Renal cortical epithelial cell (primary cell): ENCODE measurements at regions not wholly inside any gene's neighbourhood (a gene's known extent, or its start where the extent isn't known, plus 50 kb on each side); places are given as distances from the start of the nearest gene placed in this dataset.

Experiments used
- DNase-seq: peaks from one replicate; pipeline ENCODE4 v3.0.0-alpha.2; 2011; ENCODE audit warnings: low read depth

DNA sequence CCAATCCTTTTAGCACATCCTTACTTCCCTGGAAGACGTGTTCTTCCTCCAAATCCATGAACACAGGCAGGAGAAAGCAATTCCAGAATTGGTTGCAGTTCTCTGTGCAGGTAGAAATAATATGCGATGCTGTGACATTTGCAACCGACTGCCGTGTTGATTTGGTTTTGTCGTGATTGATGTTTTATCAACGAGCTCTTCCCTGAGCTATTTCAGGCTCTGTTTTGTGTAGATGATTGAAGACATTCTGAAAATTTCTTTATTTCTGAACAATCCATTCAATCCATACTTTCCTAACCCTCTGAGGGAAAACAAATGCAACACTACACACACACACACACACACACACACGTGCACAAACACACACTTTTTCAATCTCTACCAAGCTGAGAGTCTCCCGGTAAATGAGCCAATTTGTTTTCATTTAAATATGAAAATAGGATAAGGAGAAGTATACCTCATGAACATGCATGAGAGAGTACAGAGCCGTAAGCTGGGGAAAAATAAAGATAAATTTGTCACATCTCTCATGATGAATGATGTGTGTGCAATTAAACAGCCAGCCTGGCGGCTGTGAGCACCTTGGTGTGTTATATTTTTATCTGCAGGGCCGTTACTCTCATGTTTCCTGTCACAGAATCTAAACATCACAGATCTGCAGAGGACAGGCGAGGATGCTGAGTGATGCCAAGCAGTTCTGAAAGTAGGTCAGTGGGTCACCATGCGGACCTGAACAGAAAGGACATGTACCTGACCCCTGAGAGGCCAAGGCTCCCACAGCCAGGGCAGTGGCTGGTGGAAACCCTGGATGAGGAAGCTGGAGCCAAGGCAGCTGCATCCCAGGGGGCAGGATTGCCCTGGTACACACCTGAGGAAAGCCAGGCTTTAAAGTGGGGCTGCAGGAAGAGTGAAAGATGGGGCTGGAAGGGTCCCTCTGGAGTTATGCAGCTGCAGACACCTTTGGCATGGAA, 64.8 kb downstream of the PDCL3 start:
- DNase-seq = no peak

DNA sequence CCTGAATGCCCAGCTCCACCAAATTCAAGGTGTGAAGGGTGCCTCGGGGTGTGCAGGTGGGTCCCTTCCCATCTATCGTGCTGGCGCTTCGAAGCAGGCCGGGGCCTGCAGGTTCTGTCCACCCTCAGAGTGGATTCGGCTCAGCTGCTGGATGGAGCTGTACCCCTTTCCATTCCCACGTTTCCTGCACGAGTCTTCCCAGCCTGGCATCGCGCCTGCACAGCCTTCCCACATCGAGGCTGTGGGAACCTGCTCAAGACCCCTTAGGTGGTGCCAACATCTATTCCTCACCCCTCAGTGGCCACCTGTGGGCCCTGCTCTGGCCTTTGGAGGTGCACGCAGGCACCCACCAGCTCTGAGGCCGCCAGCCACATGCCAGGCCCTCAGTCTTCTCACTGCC, 65.7 kb downstream of the PDCL3 start:
- DNase-seq = no peak

DNA sequence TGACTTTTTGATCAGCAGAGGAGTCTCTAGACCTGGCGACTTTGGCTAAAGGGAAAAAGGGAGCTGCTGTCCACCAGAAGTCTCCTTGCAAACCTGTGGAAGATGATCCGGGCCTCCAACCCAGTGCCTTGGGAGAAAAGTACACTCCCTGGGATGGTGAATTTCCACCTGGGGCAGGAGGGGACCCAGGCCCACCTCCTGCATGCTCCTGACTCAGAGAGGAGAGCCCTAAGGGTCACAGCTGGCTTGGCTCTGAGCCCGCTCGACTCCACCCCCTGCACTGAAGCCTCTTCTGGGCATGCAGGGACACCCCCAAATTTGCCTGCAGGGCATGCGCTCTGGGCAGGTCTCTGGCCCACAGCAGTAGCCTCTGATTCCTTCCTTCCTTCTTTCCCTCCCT, 66.5 kb downstream of the PDCL3 start:
- DNase-seq = no peak

DNA sequence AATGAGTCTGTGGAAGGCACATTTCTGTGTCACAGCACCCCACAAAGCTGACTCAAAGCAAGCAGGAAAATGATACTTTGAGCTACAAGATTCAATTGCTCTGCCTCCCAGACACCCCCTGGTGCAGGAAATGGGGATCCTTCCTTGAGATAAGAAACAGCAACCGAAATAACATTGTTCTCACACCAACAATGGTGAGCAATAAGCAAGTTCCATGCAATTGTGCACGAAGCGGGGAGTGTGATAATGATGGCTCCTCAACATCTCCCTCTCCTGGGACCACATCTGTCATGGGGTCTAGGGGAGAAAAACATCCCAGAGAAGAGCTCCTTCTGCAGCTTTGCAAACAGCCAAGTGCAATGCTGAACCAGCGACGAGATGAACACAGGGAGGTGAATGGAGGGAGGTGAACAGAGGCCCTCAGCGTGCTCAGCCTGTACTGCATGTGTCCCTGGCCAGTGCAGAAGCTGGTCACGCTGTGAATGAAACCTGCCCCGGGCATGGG, 67.7 kb downstream of the PDCL3 start:
- no peak for DNase-seq

DNA sequence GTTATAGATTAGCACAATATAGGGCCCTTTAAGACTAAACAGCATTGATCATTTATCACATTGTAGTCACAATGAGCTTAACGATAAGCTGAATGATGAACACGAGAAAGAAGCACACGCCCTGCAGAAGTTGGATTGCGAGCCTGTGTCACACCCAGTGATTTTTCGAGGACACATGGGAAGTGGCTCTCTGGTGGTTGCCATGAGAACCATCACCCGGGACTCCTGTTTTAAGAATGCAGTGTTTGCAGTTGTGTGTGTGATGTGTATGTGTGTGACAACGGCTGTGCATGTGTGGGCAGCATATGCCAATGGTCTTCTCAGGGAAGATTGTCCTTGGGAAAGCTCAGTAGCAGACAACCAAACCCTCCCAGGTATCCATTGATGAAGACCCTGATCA, 69.2 kb downstream of the PDCL3 start:
- DNase-seq = no peak

DNA sequence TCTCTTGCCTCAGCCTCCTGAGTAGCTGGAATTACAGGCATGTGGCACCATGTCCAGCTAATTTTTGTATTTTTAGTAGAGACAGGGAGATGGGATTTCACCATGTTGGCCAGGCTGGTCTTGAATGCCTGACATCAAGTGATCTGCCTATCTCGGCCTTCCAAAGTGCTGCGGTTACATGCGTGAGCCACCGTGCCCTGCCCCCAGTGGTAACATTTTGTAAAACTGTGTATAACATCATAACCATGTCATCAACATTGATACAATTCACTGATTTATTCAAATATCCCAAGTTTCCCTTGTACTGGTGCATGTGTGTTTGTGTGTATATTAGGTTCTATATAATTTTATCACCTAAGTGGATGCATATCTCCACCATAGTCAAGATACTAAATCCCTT, 70.0 kb downstream of the PDCL3 start:
- no peak for DNase-seq

DNA sequence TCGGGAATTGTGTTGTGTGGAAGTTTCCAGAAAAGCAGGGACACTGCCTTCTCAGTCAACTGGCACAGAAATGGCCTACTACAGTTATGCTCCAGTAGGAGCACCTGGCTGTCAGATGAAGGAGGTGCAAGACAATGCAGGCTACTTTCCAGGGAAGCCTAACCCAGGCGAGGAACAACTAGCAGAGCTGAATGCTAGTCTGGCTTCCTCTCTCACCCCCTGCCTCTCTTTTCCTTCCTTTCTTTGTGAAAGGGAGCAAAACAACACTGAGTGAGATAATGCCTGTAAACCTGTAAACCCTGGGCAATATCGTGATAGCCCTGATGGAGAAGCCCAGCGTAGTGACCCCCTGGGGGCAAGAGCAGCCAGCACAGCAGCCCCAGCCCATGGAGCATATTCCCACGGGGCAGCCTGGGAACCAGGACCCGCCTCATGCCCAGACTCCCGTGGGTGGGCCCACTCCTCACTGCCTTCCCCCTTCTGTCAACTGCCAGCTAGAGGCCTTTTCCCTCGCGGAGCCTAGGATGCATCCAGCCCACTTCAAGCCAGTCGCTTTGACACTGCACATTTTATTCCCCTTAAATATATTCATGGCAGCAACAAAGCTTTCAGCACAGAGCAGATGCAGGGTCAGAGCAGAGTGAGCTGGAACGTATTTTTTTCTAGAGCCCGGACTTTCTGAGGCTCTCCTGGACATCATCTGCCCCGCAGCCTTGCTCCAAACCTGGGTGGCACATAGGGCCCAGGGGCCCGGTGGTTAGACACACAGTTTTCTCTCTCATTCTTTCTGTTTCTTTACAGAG, 77.0 kb downstream of the PDCL3 start:
- no peak for DNase-seq

DNA sequence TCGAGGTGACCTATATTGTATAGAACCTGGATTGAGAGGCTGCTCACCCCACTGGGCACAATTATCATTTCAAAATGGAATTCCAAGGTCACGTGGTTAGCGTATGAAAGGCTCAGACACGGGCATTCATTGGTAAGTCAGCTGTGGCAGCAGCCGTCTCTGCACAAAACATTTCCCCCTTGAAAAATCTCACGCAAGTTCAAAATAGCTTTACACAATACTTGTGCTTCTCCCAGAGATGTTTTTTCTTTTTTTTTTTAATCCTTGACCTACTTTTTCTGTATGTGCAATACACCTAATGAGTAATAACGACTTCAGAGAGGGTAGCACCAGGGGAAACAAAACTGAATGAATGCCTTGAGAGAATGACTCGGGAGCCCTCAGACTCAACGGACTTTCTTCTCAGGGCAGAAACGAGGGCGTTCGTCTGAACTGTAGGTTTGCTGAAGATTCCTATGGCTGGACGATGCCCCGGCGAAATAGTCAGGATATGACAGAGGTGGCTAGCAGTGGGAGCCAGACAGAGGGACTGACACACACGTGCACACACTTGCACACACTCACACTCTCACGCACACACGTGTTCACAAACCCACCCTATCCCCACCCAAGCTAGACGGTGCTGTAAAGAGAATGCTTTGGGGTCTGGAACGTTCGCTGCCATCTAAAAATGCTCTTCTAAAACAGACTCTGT, 77.8 kb downstream of the PDCL3 start:
- no peak for DNase-seq

DNA sequence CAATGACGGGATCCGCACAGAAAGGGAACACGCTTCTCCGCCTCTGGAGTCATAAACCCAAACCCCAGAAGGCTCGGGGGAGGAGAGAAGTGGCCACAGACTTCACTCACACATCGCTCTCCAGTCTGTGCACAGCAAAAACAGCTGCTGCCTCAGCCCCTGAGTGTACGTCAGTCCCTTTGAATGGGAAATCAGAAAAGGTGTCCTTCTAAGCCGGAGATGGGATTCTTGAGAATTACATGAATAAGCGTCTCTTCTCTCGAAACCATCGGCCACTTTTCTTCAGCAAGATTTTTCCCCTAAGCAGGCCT, 78.3 kb downstream of the PDCL3 start:
- no peak for DNase-seq

DNA sequence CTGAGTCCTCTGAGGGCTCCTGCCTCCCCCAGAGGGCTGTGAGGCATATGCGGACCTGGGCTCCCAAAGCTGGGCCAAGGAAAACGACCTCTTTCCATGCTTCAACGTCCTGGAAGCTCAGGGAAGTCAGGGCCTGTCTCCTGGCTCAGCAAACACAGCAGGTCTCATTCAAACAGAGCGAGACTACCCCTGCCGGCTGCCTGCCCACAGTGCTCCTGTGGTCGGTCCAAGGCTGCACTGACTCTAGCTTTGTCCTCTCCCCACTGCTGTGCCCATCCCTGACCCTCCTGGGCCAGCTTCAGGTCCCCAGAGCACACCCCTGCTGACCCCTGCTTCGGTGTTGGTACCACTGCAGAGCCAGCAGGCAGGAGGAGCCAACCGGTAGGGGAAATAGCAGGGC, 79.6 kb downstream of the PDCL3 start:
- DNase-seq = no peak

DNA sequence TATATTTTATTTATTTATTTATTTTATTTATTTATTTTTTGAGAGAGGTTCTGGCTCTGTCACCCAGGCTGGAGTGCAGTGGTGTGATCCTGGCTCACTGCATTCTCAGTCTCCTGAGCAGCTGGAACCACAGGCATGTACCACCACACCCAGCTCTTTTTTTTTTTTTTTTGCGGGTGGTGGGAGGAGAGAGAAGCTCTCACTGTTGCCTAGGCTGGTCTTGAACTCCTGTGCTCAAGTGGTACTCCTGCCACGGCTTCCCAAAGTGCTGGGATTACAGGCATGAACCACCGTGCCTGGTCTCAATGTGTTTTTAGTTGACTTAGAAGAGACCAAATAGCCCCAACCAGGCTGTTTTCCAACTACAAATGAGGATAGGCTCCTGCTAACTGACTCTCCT, 80.7 kb downstream of the PDCL3 start:
- no peak for DNase-seq

DNA sequence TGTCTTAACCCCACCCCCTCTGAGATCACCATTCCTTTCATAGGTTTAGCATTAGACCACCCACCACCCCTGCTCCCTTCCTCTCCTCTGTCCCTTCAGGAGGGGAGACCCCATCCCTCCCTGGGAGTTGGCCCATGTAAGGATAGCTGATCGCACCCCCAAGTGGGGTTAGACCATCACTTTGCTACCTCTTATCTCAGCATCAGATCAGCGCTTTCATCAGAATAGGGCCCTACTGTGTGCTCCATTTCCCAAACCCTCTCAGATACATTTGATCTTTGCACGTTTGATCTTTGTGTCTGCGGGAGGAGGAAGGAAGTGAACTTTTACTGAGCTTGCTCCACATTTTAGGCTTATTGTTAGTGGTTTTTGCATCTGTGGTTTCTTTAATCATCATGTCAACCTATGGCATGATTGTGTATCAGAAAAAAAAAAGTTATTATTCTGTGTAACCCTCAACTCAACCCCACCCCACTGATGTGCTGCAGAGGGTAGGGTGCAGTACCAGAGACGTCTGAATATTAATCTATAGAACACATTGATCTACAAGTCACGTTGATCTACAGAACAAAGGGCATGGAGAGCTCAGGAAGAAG, 81.2 kb downstream of the PDCL3 start:
- no peak for DNase-seq

DNA sequence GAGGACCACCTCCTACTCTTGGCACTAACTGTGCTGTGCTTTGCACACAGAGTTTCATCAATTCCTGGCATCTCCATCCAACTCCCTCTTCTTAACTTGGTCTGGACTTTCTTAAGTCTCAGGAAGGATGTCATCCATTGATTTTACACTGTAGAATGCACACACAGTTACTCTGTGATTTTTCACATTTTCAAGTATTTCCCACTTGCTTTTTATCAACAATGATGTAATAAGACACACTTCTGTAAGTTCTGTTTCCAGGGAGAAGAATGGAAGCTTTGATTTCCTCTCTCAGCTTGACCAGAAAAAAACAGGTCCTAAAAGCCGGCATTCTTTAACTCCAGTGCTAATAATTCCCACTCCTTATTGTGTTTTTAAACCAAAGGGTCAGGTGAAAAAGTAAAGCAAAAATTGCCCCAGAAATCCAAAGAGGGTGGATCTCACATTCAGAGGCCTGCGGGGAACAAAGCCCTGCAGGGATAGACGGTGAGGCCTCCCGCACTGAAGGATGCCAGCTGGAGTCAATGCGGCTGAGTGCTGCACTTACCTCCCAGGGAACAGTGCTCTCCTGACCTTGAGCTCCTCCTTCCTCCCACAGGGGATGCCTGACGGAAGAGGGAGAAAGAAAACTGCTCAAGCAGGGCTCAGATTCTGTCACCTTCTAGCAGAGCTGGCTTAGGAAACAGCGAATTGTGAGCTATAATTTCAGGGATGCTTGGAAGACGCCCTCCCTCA, 83.1 kb downstream of the PDCL3 start:
- DNase-seq = no peak

DNA sequence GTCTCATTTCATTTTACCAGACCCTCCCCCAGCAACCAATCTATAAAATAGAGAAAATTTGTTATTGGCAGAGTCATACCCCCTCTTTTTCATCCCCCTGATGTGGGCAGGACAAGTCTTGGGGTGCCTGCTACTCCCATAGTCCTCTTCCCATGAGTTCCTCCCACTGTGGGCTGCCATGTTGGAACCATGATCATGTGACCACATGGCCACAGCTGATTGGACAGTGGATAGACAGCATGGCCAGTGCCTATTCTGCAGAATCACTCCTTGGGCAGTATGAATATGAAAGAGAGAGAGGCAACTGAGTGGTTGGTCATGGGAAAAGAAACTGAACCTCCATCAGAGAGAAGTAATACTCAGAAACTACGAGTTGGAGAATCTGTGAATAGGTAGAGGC, 84.9 kb downstream of the PDCL3 start:
- no peak for DNase-seq

DNA sequence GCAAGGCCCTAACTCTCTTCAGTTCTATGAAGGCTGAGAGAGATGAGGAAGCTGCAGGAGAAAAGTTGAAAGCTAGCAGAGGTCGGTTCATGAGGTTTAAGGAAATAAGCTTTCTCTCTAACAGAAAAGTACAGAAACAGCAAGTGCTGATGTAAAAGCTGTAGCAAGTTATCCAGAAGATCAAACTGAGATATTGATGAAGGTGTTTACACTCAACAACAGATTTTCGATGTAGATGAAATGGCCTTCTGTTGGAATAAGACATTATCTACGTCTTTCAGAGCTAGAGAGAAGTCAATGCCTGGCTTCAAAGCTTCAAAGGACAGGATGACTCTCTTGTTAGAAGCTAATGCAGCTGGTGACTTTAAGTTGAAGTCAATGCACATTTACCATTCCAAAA, 87.4 kb downstream of the PDCL3 start:
- DNase-seq = no peak

DNA sequence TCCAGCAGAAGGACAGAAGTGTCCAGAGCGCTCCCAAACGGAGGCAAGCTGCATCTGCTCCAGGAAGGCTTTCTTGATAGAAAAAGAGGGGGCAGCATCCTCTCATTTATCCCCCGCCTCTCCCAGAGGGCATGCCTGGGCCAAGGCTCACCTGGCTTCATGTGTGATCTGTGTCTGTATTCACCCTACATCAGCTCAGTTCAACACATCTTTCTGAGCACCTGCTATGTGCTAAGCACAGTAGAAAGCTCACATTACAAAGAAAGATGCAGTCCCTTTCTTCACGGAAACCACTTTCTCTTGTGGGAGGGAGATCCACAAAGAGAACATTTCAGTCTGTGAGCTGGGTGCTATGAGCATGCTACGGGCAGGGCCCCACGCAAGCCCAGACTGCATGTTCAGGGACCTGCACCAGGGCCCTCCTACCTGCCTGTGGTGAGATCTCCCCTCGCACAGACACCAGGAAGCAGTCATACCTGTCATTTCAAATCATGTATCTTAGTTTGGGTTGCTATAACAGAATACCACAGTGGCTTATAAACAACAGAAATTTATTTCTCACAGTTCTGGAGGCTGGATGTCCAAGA, 90.7 kb downstream of the PDCL3 start:
- no peak for DNase-seq

DNA sequence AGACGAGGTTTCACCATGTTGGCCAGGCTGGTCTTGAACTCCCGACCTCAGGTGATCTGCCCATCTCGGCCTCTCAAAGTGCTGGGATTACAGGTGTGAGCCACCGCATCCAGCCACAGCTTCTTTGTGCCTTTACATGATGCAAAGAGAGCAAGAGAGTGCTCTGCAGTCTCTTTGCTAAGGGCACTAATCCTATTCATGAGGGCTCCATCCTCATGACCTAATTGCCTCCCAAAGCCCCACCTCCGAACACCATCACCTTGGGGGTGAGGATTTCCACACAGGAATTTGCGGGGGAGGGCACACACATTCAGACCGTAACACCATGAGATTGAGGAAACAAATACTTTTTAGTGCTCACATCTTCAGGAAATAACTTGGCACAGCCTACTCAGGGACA, 91.8 kb downstream of the PDCL3 start:
- no peak for DNase-seq

DNA sequence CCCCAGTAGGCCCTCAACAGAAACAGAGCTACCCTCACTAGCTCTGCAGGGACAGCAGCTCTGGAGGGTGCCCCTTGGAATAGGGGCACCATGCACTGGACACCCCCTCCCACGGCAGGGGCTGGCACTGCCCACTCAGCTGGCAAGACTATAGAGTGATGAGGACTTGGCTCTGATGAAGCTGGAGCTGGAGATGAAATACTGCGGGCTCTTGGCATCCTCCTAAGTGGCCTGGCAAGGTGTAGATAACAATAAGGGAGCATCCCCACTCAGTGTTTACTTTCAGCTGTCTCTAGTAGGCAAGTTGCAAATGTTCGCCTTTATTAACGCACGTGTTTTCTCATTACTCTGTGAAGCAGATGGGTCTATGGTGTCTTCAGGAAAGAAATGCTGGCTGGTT, 92.7 kb downstream of the PDCL3 start:
- no peak for DNase-seq

DNA sequence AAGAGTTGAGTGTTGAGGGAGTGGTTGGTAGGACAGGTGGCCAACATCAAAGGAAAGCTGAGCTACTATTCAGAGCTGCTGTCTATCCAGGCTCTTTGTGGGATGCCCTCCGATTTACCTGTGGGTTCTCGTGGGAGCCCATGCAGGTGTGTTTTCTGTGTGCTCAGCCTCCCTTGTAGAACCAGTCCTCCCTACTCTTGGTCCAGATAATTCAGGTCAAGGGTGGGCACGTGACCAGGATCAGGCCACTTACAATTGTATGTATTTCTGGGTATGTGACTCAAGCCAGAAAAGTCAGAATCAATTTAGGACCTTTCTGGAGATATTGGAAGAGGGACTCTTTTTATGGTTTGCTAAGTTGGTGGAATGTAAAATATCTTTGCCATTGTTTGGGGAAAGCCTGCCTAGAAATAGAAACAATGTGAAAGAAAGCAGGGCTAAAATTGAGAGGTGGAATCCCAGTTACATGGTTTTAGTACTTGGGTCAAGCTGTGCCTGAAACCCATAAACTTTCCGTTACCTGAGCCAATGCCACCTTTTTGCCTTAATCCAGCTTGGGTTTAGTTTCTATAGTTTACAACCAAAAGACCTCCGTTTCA, 93.2 kb downstream of the PDCL3 start:
- peak; percentile 14 for DNase-seq

DNA sequence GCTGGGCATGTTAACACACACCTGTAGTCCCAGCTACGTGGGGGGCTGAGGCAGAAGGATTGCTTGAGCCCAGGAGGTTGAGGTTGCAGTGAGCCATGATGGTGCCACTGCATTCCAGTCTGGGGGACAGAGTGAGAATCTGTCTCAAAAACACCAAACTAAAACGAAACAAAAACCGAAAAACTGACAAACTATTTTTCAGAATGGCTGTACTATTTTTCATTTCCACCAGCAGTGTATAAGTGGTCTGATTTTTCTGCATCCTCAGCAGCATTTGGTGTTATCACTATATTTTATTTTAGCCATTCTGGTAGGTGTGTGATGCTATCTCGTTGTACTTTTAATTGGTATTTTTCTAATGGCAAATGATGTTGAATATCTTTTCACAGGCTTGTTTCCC, 95.2 kb downstream of the PDCL3 start:
- no peak for DNase-seq
